Mesenteric fat pad (tissue), 1 donor: ENCODE measurements at regions not wholly inside any gene's neighbourhood (a gene's known extent, or its start where the extent isn't known, plus 50 kb on each side); places are given as distances from the start of the nearest gene placed in this dataset.
A peak's percentile ranks its signal among the peaks of the same experiment; 100 is the strongest.

ENCODE experiments used
- DNase-seq: peaks from one replicate; pipeline ENCODE4 v3.0.0-alpha.2; 2020; ENCODE audit warnings: low spot score
- donor health status: DM: yes; HTN: yes; CAD: no.

- DNase-seq: peak; percentile 28
Measured at GRCh38 chr7:55690-56248, 136.6 kb upstream of the FAM20C start.

- peak; percentile 86 for DNase-seq
Measured at GRCh38 chr7:56291-56913, 136.0 kb upstream of the FAM20C start.

- DNase-seq: peak; percentile 65
Measured at GRCh38 chr7:57071-57470, 135.3 kb upstream of the FAM20C start.

GRCh38 chr7:57482-58255 is 134.7 kb upstream of the FAM20C start:
- DNase-seq: peak; percentile 33

GRCh38 chr7:58316-58715 is 134.1 kb upstream of the FAM20C start:
- peak; percentile 59 for DNase-seq

GRCh38 chr7:59079-60016 is 133.0 kb upstream of the FAM20C start:
- peak; percentile 65 for DNase-seq

- DNase-seq: peak; percentile 64
Measured at GRCh38 chr7:60017-60675, 132.2 kb upstream of the FAM20C start.

GRCh38 chr7:60706-61105 is 131.7 kb upstream of the FAM20C start:
- peak; percentile 74 for DNase-seq

- DNase-seq: peak; percentile 83
Measured at GRCh38 chr7:61111-61510, 131.3 kb upstream of the FAM20C start.

- peak; percentile 55 for DNase-seq
Measured at GRCh38 chr7:61576-62360, 130.6 kb upstream of the FAM20C start.

- DNase-seq: peak; percentile 83
Measured at GRCh38 chr7:62361-63116, 129.8 kb upstream of the FAM20C start.

- no peak for DNase-seq
Measured at GRCh38 chr7:63117-63480, 129.3 kb upstream of the FAM20C start.

- no peak for DNase-seq
Measured at GRCh38 chr7:63521-64021, 128.8 kb upstream of the FAM20C start.

GRCh38 chr7:64098-64915 is 128.1 kb upstream of the FAM20C start:
- no peak for DNase-seq

- no peak for DNase-seq
Measured at GRCh38 chr7:64916-65341, 127.4 kb upstream of the FAM20C start.

- DNase-seq: no peak
Measured at GRCh38 chr7:65554-65953, 126.8 kb upstream of the FAM20C start.

- no peak for DNase-seq
Measured at GRCh38 chr7:66296-66695, 126.1 kb upstream of the FAM20C start.

- DNase-seq: no peak
Measured at GRCh38 chr7:66741-67140, 125.6 kb upstream of the FAM20C start.
